ENCODE measurements at regions not wholly inside any gene's neighbourhood (a gene's known extent, or its start where the extent isn't known, plus 50 kb on each side); places are given as distances from the start of the nearest gene placed in this dataset.

GRCh38 chrX:23513121-23513520 lies 154.2 kb upstream of the PRDX4 start:
- ATAC-seq (no peak), DNase-seq (ENCODE audit: low read depth, low spot score) (no peak)
- H3K36me3 ChIP-seq (ENCODE audit: control insufficient read depth, insufficient read depth, low read length): no peaks in the 10 kb centered on the region
- no peak overlapping the region for H3K27ac ChIP-seq (ENCODE audit: low read length)
- H3K9me3 ChIP-seq (ENCODE audit: control insufficient read depth, insufficient read depth, low read depth, low read length): no peaks in the 10 kb centered on the region
- intact Hi-C loops (cut with micrococcal nuclease; ENCODE audit: unreplicated experiment) (no loop called here), in situ Hi-C loops (cut with HindIII; ENCODE audit: low pct_unique_long_range_greater_than_20kb, low sequenced_read_pairs) (no loop called here)
- H3K4me3 ChIP-seq (ENCODE audit: low read depth in 2 of 2, low read length in 2 of 2): no peak overlapping the region
- POLR2A ChIA-PET: no interaction called here
- TF ChIP-seq SIN3A (IDR thresholded peaks at IDR 0.05; ENCODE audit: borderline replicate concordance, insufficient read depth, low read depth, low read length) (no peak), CTCF (IDR thresholded peaks at IDR 0.05) (no peak), POLR2AphosphoS5 (IDR thresholded peaks at IDR 0.05; ENCODE audit: low read depth, low read length) (no peak)
- no peaks in the 10 kb centered on the region for H3K4me1 ChIP-seq (ENCODE audit: control insufficient read depth, insufficient read depth, low read length)
- CTCF ChIA-PET: no interaction called here
- no TSS peak for BruUV-seq (replicated peaks)
- H3K27me3 ChIP-seq (ENCODE audit: control insufficient read depth, insufficient read depth, low read length): no peaks in the 10 kb centered on the region

- ChIA-PET POLR2A (no interaction called here), CTCF (no interaction called here)
- no TSS peak for BruUV-seq (replicated peaks)
- intact Hi-C loops (cut with micrococcal nuclease; ENCODE audit: unreplicated experiment) (no loop called here), in situ Hi-C loops (cut with HindIII; ENCODE audit: low pct_unique_long_range_greater_than_20kb, low sequenced_read_pairs) (no loop called here)
- no peak for DNase-seq (ENCODE audit: low read depth, low spot score)
- Histone ChIP-seq H3K36me3 (ENCODE audit: control insufficient read depth, insufficient read depth, low read length) (no peaks in the 10 kb centered on the region), H3K27ac (ENCODE audit: low read length) (no peak overlapping the region), H3K4me1 (ENCODE audit: control insufficient read depth, insufficient read depth, low read length) (no peaks in the 10 kb centered on the region), H3K27me3 (ENCODE audit: control insufficient read depth, insufficient read depth, low read length) (no peaks in the 10 kb centered on the region), H3K9me3 (ENCODE audit: control insufficient read depth, insufficient read depth, low read depth, low read length) (no peaks in the 10 kb centered on the region), H3K4me3 (ENCODE audit: low read depth in 2 of 2, low read length in 2 of 2) (no peak overlapping the region)
- TF ChIP-seq SIN3A (IDR thresholded peaks at IDR 0.05; ENCODE audit: borderline replicate concordance, insufficient read depth, low read depth, low read length): no peak
- TF ChIP-seq CTCF (IDR thresholded peaks at IDR 0.05): no peak
- TF ChIP-seq POLR2AphosphoS5 (IDR thresholded peaks at IDR 0.05; ENCODE audit: low read depth, low read length): no peak
- TF ChIP-seq REST (IDR thresholded peaks at IDR 0.05; ENCODE audit: insufficient read depth in 1 of 2, low read depth in 2 of 2, low read length in 1 of 2): no peak
- TF ChIP-seq TCF7L2 (IDR thresholded peaks at IDR 0.05; ENCODE audit: low read depth, low read length): no peak
- ATAC-seq: no peak
Observed at GRCh38 chrX:23514082-23514481, 153.2 kb upstream of the PRDX4 start.

GRCh38 chrX:23515028-23515427 lies 152.3 kb upstream of the PRDX4 start:
- in situ Hi-C loops (cut with HindIII; ENCODE audit: low pct_unique_long_range_greater_than_20kb, low sequenced_read_pairs): no loop called here
- TF ChIP-seq POLR2AphosphoS5 (IDR thresholded peaks at IDR 0.05; ENCODE audit: low read depth, low read length) (no peak), SIN3A (IDR thresholded peaks at IDR 0.05; ENCODE audit: borderline replicate concordance, insufficient read depth, low read depth, low read length) (no peak), REST (IDR thresholded peaks at IDR 0.05; ENCODE audit: insufficient read depth in 1 of 2, low read depth in 2 of 2, low read length in 1 of 2) (no peak), TCF7L2 (IDR thresholded peaks at IDR 0.05; ENCODE audit: low read depth, low read length) (no peak), CTCF (IDR thresholded peaks at IDR 0.05) (no peak)
- DNase-seq (ENCODE audit: low read depth, low spot score) (no peak), ATAC-seq (no peak)
- no peaks in the 10 kb centered on the region for H3K36me3 ChIP-seq (ENCODE audit: control insufficient read depth, insufficient read depth, low read length)
- no peak overlapping the region for H3K4me3 ChIP-seq (ENCODE audit: low read depth in 2 of 2, low read length in 2 of 2)
- no peaks in the 10 kb centered on the region for H3K9me3 ChIP-seq (ENCODE audit: control insufficient read depth, insufficient read depth, low read depth, low read length)
- no peaks in the 10 kb centered on the region for H3K27me3 ChIP-seq (ENCODE audit: control insufficient read depth, insufficient read depth, low read length)
- ChIA-PET CTCF (no interaction called here), POLR2A (no interaction called here)
- no peak overlapping the region for H3K27ac ChIP-seq (ENCODE audit: low read length)
- no peaks in the 10 kb centered on the region for H3K4me1 ChIP-seq (ENCODE audit: control insufficient read depth, insufficient read depth, low read length)
- no TSS peak for BruUV-seq (replicated peaks)
- intact Hi-C loops (cut with micrococcal nuclease; ENCODE audit: unreplicated experiment): no loop called here
